ENCODE measurements at regions not wholly inside any gene's neighbourhood (a gene's known extent, or its start where the extent isn't known, plus 50 kb on each side); places are given as distances from the start of the nearest gene placed in this dataset.
"Not testable (repeated sequence)": the region's sequence is repeated elsewhere in the genome, so short reads cannot be mapped to it uniquely, and the experiment has no call there.

DNA sequence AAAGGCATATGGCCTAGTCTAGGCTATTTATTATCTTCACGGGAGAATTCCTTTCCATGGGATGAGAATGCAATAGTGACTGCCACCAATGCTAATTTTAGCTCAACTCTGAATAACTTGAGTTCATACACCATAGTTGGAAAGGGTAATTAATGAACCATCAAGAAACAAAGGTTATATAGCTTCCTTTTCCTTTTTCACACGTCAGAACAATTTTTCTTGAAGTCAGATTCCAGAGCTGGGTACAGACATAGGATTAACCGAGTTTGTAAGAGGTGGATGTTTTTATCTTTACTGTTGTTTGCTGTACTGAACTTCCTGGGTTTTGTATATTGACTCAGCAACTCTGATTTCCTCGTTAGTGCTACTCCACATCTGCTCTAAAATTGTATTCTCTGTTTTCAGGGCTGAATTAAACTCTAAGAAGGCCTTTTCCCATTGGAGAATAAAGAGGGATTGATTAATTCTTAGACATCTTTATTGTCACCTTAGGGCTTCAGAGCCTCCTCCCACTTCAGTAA lies 262.0 kb downstream of the NUF2 start:
- DNase-seq = no peak

- no peak for DNase-seq
Measured at GRCh38 chr1:163585796-163586195, 264.0 kb downstream of the NUF2 start.

- DNase-seq = no peak
Measured at GRCh38 chr1:163588796-163589195, 267.0 kb downstream of the NUF2 start.

- DNase-seq = no peak
Measured at GRCh38 chr1:163589735-163590134, 268.0 kb downstream of the NUF2 start.

DNA sequence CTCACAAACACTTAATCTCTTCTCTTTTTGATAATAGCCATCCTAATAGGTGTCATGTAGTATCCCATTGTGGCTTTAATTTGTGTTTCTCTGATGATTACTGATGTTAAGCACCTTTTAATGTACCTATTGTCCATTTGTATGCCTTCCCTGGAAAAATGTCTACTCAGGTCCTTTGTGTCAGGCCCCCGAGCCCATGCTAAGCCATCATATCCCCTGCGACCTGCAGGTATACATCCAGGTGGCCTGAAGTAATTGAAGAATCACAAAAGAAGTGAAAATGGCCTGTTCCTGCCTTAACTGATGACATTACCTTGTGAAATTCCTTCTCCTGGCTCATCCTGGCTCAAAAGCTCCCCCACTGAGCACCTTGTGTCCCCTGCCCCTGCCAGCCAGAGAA lies 269.4 kb downstream of the NUF2 start:
- not testable (repeated sequence) for DNase-seq

DNA sequence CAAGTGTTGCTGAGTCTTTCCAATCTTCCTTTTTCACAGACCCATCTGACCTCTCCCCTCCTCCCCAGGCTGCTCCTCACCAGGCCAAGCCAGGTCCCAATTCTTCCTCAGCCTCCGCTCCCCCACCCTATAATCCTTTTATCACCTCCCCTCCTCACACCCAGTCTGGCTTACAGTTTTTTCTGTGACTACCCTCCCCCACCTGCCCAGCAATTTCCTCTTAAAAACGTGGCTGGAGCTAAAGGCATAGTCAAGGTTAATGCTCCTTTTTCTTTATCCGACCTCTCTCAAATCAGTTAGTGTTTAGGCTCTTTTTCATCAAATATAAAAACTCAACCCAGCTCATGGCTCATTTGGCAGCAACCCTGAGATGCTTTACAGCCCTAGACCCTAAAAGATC lies 270.9 kb downstream of the NUF2 start:
- not testable (repeated sequence) for DNase-seq

GRCh38 chr1:163596106-163596505 lies 274.4 kb downstream of the NUF2 start:
- DNase-seq = not testable (repeated sequence)

DNA sequence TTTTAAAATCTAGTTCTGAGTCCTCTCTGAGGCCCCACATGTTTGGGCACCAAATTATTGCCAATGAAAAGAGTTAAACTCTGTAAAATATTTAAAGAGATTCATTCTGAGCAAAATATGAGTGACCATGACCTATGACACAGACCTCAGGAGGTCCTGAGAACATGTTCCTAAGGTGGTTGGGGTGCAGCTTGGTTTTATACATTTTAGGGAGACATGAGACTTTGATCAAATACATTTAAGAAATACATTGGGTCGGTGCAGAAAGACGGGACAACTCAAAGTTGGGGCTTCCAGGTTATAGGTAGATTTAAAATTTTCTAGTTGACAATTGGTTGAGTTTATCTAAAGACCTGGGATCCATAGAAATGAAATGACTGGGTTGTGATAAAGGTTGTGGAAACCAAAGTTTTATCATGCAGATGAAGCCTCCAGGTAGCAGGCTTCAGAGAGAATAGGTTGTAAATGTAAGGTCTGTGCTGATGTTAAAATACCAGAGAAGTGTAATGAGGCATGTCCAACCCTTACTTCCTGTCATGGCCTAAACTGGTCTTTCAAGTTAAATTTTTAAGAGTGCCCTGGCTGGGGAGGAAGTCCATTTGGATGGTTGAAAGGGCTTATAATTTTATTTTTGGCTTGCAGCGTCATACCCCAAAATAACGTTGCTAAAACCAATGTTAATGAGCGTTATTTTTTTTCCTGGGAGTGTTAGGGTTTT lies 274.9 kb downstream of the NUF2 start:
- no peak for DNase-seq

DNA sequence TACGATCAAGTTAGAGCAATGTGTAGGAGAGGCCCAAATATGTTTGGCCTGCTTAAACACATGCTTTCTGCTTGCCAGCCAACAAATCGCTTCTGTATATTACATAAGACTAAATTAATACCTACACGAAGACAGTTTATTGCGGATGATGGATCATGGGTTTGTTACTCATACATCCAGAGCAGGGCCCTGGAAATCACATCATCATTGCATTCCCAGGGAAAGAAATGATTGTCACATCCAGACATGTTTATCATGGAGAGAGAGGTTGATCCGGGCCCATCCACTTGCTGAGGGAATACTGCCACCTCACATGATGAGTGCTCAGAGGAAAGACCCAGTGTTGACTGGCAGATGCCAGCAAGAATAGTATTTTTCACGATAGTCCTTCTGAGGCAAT lies 282.6 kb downstream of the NUF2 start:
- DNase-seq = no peak

DNA sequence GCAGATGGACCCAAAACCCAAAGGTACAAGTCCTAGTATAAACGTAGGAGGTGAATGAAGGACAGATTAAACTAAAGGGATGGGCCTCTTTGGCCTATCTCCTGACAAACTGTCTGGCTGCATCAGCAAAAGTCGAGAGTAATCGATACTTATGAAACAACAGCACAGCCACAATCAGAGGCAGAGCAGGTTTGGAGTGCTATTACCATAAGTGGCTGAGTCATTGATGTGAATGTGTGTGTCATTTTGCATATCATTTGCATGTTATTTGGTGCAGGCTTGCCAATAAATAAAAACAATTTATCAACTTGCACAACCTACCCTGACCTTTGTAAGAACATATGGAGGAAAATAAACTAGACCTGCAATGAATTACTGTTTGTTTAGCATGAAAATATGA lies 283.1 kb downstream of the NUF2 start:
- DNase-seq = no peak

- no peak for DNase-seq
Measured at GRCh38 chr1:163608979-163609378, 287.2 kb downstream of the NUF2 start.

DNA sequence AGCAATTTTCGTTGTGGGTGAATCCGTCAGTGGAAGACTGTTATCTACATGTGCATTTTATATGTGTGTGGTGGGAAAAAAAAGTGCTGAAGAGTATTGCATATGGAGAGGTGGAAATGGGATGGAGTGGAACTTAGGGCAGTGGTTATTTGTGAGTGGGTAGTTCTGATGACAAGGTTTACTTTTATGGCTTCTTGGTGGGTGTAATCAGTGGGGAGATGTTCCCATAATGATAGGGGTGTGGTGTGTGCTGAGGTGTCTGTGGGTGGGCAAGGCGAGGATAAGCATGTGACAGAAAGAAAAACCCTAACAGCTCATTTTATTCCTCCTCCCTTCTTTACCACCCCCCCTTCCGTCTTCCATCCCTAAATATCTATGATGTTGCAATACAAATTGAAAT lies 288.1 kb downstream of the NUF2 start:
- no peak for DNase-seq

- no peak for DNase-seq
Measured at GRCh38 chr1:163610486-163610885, 288.7 kb downstream of the NUF2 start.

DNA sequence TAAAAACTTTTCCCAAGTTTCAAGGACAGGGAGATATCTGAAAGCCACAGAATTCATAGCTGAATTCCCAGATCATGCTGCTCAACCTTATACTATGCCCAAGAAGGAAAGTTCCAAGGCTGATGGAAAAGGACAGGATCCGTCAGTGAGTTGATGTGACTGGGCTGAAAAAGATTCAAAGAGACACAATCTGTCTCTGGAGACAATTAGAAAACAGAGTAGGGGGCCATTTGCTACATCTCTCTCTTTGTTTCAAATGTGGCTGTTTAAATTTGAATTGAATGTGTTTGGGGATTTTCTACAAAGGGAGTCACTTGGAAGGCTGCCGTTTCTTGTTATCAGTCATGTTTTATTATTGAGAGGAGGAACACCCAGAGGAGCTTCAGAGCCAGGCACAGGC lies 292.6 kb downstream of the NUF2 start:
- no peak for DNase-seq

DNA sequence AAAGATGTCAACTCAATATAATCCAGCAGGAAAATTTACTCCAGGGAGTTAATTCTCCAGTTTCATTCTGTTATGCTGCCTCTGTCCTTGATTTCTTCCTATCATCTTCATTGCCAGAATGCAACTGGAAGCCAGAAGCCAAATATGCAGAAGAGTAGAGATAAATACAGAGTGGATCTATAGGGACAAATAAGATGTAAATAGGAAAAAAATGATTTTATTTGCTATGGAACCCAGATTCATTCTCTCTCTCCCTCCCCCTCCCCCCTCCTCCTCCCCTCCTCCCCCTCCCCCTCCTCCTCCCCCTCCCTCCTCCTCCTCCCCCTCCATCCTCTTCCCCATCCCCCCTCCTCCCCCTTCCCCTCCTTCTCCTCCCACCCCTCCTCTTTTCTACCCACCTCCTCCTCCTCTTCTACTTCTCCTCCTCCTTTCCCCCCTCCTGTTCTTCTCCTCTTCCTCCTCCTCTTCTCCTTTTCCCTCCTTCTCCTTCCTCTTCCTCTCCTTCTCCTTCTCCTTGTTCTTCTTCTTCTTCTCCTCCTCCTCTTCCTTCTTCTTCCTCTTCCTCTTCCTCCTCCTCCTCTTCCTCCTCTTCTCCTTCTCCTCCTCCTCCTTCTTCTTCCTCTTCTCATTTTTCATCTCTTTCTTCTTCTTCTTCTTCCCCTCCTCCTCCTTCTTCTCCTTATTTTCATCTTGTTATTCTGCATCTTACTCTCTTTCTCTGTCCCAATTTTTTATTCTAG lies 306.4 kb downstream of the NUF2 start:
- DNase-seq = no peak

GRCh38 chr1:163632269-163632668 lies 310.5 kb downstream of the NUF2 start:
- DNase-seq = no peak

GRCh38 chr1:163633366-163633765 lies 311.6 kb downstream of the NUF2 start:
- no peak for DNase-seq

DNA sequence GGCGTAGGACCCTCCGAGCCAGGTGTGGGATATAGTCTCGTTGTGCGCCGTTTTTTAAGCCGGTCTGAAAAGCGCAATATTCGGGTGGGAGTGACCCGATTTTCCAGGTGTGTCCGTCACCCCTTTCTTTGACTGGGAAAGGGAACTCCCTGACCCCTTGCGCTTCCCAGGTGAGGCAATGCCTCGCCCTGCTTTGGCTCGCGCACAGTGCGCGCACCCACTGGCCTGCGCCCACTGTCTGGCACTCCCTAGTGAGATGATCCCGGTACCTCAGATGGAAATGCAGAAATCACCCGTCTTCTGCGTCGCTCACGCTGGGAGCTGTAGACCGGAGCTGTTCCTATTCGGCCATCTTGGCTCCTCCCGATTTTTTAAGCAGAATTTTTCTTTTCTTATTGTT lies 323.9 kb downstream of the NUF2 start:
- DNase-seq = not testable (repeated sequence)

DNA sequence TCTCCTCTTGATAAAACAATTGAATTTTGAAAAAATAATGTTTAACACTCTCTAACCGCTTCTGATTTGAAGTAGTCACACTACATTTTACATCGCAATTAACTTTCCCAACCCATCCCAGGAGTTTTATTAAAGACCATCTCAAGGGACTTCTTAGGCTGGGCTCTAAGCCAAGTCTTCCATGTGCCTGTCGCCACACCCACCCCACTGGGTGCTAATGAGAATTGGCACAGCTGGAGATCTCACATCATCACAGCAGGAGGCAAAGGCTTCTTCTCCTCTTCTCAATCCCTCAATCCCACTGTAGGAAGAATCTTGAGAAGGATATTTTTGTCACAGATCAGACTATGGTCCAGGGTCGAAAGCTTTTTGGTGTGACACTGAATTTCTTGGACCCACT lies 328.9 kb downstream of the NUF2 start:
- no peak for DNase-seq

DNA sequence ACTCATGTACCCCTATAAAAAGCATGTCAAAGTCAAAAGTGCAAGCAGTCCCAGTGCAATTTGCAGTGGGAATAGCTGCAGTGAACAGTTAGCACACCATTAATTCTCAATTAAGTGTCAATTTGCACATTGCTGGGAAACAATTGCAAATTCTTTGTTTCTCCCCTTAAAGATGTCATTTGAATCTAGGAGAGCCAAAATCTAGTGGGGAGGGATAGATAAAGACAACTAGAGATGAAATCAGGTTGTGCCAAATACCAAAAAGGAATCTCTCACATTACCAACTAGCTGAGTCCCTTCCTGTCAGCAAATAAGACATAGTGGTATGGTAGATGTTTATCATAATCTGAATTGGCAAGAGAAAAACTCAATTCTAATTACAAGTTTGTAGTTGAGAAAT lies 330.7 kb downstream of the NUF2 start:
- no peak for DNase-seq

DNA sequence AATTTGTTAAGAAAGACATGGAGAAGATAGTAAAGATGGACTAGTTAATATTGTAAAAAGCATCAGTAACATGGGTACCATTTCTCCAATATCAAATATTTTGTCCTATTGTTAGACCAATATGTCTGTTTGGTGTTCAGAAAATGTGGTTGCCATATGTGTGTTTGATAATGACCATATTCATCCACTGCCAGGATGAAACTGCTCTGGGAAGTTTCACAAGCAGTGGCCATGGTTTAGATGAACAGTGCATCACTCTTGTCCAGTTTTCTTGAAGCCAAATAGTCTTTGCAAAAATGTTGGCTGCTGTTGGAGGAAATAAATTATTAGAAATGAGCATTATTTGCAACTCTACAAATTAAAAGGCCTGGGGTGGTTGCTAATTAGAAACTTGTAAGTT lies 333.8 kb downstream of the NUF2 start:
- DNase-seq = no peak

GRCh38 chr1:163656095-163656759 lies 334.5 kb downstream of the NUF2 start:
- DNase-seq = no peak

GRCh38 chr1:163657719-163658118 lies 336.0 kb downstream of the NUF2 start:
- no peak for DNase-seq

DNA sequence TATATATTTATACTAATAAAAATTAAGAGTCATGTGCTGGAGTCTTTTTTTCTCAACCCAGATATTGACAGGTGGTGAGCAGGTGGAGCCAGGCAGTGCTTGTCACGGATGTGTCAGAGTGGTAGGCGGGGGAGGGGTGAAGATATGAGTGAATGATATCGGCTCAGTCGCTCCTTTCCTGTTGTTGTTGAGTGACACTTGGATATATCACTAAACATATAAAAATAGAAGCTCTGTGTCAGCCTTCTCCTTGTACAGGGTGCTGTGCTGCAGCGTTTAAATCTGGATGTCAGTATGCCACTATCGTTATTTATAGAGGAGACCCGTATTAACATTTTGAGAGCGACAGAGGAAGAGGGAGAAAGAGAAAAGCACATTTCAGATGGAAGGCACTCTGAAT lies 339.6 kb downstream of the NUF2 start:
- DNase-seq = no peak
